Natural killer cell treated with Interleukin-12 subunit alpha and Interleukin-12 subunit beta and Interleukin-15 and Interleukin-18, amount 100 ng/mL, for 72 hours (primary cell): ENCODE measurements at regions not wholly inside any gene's neighbourhood (a gene's known extent, or its start where the extent isn't known, plus 50 kb on each side); places are given as distances from the start of the nearest gene placed in this dataset.
"Not testable (repeated sequence)": the region's sequence is repeated elsewhere in the genome, so short reads cannot be mapped to it uniquely, and the experiment has no call there.

Source experiments
- ATAC-seq, 2 donors: fragments of 150-1000 bp; cut with Tn5 transposase in 1 of 2; sonication (Bioruptor Pico), chemical (Tn5 transposase) in 1 of 2; 2 replicates each; pipeline ENCODE4 v1.10.0; 2021
- DNase-seq: peaks from one replicate; pipeline ENCODE4 v3.0.0; 2022; ENCODE audit warnings: low spot score
- H3K27ac Mint-ChIP-seq, 2 donors: 1 replicate in 1 of 2; 2 replicates in 1 of 2; pipeline ENCODE4 v1.8.0; 2022; ENCODE audit warnings: mixed read lengths in 2 of 2, mild to moderate bottlenecking in 1 of 2, moderate library complexity in 1 of 2
- H3K27me3 Mint-ChIP-seq, 2 donors: 1 replicate in 1 of 2; 2 replicates in 1 of 2; pipeline ENCODE4 v1.8.0; 2022; ENCODE audit warnings: mixed read lengths in 2 of 2
- H3K36me3 Mint-ChIP-seq: one replicate; pipeline ENCODE4 v1.8.0; 2022; ENCODE audit warnings: mixed read lengths
- H3K4me1 Mint-ChIP-seq, 2 donors: 1 replicate in 1 of 2; 2 replicates in 1 of 2; pipeline ENCODE4 v1.8.0; 2022; ENCODE audit warnings: low read depth in 2 of 2, mixed read lengths in 2 of 2, mild to moderate bottlenecking in 1 of 2
- H3K4me3 Mint-ChIP-seq: one replicate; pipeline ENCODE4 v1.8.0; 2022; ENCODE audit warnings: mixed read lengths
- H3K9me3 Mint-ChIP-seq: 2 replicates; pipeline ENCODE4 v1.8.0; 2022; ENCODE audit warnings: mixed read lengths

DNA sequence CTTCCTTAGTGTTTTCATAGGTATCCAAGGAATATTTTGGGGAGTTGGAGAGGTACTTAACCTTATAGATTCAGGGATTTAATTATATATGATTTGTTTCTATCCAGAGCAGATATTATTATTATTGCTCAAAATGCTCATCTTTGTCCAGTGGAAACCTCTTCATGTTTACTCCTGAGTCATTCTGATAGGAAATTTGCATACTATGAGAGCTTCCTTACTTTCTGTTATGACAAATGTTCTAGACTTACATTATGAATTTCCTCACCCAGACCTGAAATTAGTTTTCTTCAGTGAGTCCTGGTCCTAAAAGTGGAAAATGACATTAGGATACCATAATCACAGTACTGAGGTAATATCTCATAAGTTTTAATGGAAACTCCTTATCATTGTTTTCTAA, 57.5 kb upstream of the PLPPR5 start:
- Mint-ChIP-seq H3K4me1 (no peaks in the 10 kb centered on the region), H3K27ac (no peak overlapping the region), H3K4me3 (no peak overlapping the region), H3K27me3 (peaks cover 0 to 2% of the 10 kb centered on the region in 2 donors), H3K36me3 (no peaks in the 10 kb centered on the region), H3K9me3 (peaks cover 8% of the 10 kb centered on the region)
- ATAC-seq: no peak
- no peak for DNase-seq

DNA sequence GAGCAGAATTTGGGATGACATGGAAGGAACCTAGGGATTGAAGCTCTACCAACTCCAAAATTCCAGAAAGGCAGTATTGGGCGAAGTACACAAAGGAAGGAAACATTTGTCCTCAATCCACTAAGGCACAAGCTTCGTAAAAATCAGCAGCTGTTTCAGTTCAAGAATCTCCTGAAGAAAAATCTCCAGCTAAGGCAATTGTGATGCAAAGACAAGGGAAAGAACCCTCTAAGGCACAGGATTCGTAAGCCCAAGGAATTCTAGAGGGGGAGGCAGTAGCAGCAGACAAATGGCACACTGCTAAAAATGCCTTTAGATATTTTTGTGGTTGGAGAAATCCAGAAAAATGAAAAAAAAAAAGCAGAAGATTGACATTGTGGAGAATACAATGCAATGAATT, 64.5 kb upstream of the PLPPR5 start:
- Mint-ChIP-seq H3K4me3 (no peak overlapping the region), H3K27ac (no peak overlapping the region)

DNA sequence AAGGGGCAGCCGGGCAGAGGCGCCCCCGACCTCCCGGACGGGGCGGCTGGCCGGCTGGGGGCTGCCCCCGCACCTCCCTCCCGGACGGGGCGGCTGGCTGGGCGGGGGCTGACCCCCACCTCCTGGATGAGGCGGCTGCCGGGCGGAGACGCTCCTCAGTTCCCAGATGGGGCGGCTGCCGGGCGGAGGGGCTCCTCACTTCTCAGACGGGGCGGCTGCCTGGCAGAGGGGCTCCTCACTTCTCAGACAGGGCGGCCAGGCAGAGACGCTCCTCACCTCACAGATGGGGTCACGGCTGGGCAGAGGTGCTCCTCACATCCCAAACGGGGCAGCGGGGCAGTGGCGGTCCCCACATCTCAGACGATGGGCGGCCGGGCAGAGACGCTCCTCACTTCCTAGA, 73.9 kb upstream of the PLPPR5 start:
- H3K4me1 Mint-ChIP-seq, ATAC-seq, H3K4me3 Mint-ChIP-seq, H3K27ac Mint-ChIP-seq, H3K9me3 Mint-ChIP-seq, H3K27me3 Mint-ChIP-seq, H3K36me3 Mint-ChIP-seq, DNase-seq: not testable (repeated sequence)

More for the DNA sequence above, 64.5 kb upstream of the PLPPR5 start:
- ATAC-seq (no peak), DNase-seq (no peak)
- peaks cover 5% of the 10 kb centered on the region for H3K9me3 Mint-ChIP-seq
- H3K4me1 Mint-ChIP-seq: no peaks in the 10 kb centered on the region
- peaks cover 0 to 2% of the 10 kb centered on the region in 2 donors for H3K27me3 Mint-ChIP-seq
- no peaks in the 10 kb centered on the region for H3K36me3 Mint-ChIP-seq

DNA sequence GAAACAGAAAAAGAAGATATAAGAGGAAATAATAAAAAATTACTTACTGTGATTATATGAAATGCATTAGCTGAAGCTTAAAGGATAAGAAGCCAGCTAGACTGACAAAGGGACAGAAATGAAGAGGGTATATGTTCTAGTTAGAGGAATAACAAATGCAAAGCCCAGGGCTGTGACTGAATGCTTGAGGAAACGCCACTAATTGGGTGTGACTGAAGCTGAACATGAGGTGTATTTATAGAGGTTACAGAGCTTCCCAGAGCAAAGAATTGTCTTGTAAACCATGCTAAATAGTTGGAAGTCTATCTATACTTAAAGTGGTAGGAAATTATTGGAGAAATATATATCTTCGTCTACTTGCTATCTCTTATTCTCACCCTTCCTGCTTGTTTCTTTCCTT, 77.7 kb upstream of the PLPPR5 start:
- no peaks in the 10 kb centered on the region for H3K4me1 Mint-ChIP-seq
- H3K9me3 Mint-ChIP-seq: peaks cover 10% of the 10 kb centered on the region
- no peak overlapping the region for H3K27ac Mint-ChIP-seq
- no peak overlapping the region for H3K4me3 Mint-ChIP-seq
- H3K27me3 Mint-ChIP-seq: no peaks in the 10 kb centered on the region
- no peaks in the 10 kb centered on the region for H3K36me3 Mint-ChIP-seq
- DNase-seq (no peak), ATAC-seq (no peak)

DNA sequence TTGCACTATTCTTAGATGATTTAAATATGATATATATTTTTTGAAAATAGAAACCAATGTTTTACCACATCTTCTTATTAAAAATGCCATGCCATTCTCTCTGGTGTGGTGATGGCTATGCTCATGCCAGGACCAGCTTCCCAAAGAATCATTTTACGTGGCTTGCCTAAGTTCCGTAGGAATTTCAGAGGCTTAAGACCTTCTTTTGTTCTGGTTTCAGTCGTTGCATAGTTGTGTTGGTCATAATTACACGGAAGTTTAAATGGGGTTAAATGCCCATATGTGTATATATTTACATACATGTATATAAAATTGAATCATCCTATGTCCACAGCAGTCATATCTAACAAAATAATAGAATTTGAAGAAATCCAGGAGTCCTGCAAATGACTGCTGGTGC, 78.7 kb upstream of the PLPPR5 start:
- peaks cover 14% of the 10 kb centered on the region for H3K9me3 Mint-ChIP-seq
- H3K4me3 Mint-ChIP-seq: no peak overlapping the region
- no peak for ATAC-seq
- no peak overlapping the region for H3K27ac Mint-ChIP-seq
- H3K36me3 Mint-ChIP-seq: no peaks in the 10 kb centered on the region
- no peaks in the 10 kb centered on the region for H3K27me3 Mint-ChIP-seq
- no peak for DNase-seq
- H3K4me1 Mint-ChIP-seq: no peaks in the 10 kb centered on the region

DNA sequence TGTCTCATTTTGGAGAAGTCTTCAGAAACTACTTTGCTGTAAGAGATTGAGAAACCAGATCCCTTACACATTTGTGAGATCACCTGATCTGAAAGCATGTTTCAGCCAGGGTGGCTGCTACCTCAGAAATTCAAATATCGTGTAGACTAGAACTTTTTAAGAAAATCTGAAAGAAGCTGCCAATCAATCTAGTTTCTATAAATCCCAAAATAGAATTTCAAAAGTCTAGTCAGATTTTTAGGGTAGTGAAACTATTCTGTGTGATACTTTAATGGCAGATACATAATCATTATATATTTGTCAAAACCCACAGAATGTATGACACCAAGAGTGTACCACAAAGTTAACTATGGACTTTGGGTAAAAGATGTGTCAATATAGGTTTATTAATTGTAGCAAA, 79.9 kb upstream of the PLPPR5 start:
- Mint-ChIP-seq H3K9me3 (peaks cover 19% of the 10 kb centered on the region), H3K27me3 (no peaks in the 10 kb centered on the region), H3K4me1 (no peaks in the 10 kb centered on the region), H3K36me3 (no peaks in the 10 kb centered on the region), H3K27ac (no peak overlapping the region), H3K4me3 (no peak overlapping the region)
- ATAC-seq (no peak), DNase-seq (no peak)

DNA sequence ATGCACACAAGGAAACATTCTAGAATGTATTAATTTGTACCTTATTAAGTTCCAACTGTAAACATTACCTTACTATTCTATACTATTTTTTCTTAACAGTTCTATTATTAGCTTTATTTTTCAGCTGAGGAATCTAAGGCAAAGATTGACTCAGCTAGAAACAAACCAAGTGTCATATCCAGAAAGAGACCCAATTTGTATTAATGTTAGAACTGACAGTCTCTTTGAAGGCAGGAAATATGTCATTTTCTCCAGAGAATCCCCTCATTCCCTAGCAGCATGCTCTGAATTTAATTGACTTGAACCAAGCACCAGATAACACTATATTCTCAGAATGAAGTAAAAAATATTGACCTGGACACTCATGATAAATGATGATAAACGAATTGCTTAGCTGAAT, 81.4 kb upstream of the PLPPR5 start:
- Mint-ChIP-seq H3K36me3 (no peaks in the 10 kb centered on the region), H3K27me3 (no peaks in the 10 kb centered on the region), H3K4me1 (no peaks in the 10 kb centered on the region), H3K27ac (no peak overlapping the region), H3K4me3 (no peak overlapping the region), H3K9me3 (peaks cover 19% of the 10 kb centered on the region)
- DNase-seq (no peak), ATAC-seq (no peak)

DNA sequence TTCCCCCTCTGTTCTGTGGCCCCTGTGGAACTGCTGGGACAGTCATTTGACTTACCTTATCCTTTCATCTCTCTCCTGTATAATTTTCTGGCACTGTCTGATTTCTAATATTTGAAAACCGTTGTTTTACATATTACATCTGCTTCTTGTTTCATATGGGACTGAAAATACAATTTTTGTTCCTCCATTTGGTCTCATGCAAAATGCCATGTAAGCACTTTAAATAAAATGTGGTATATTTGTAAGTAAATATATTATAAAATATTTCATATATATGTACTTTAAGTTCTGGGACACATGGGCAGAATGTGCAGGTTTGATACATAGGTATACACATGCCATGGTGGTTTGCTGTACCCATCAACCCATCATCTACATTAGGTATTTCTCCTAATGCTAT, 93.9 kb upstream of the PLPPR5 start:
- Mint-ChIP-seq H3K27me3 (no peaks in the 10 kb centered on the region), H3K4me1 (no peaks in the 10 kb centered on the region), H3K9me3 (peaks cover 24% of the 10 kb centered on the region), H3K36me3 (peaks cover 4% of the 10 kb centered on the region), H3K27ac (no peak overlapping the region), H3K4me3 (no peak overlapping the region)
- no peak for DNase-seq
- no peak for ATAC-seq

DNA sequence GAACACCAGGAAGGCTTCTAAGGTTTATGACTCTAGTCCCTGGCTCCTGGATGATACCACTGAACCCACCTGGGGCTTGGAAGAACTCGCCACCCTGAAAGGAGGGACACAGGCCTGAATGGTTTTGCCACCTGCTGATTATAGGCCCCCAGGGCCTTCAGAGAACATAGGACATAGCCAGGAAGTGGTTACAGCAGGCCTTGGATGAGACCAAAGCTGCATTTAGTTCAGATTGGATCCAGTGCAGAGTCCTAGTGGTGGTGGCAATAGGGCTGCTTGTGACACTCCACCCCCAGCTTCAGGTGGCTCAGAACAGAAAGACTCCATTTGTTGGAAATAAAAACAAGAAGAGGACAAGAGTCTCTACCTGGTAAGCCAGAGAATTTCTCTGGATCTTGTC, 101.6 kb upstream of the PLPPR5 start:
- Mint-ChIP-seq H3K4me1 (no peaks in the 10 kb centered on the region), H3K4me3 (no peak overlapping the region), H3K36me3 (no peaks in the 10 kb centered on the region), H3K27me3 (no peaks in the 10 kb centered on the region), H3K9me3 (peaks cover 2% of the 10 kb centered on the region), H3K27ac (no peak overlapping the region)
- DNase-seq (no peak), ATAC-seq (no peak)

DNA sequence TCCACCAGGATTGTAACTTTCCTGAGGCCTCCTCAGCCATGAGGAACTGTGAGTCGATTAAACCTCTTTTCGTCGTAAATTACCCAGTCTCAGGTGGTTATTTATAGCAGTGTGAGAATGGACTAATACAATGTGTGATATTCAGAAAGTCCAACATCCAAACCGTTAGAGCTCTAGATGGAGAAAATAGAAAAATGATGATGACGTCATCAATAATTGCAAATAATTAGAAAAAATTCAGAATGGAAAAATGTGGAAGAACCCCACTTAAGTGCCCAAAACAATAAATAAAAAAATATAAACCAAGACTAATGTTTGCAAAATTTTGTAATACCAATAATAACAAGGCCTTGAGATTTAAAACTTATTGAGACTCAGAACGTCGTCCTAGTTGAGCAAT, 103.0 kb upstream of the PLPPR5 start:
- Mint-ChIP-seq H3K27ac (no peak overlapping the region), H3K27me3 (no peaks in the 10 kb centered on the region), H3K4me1 (no peaks in the 10 kb centered on the region), H3K9me3 (peaks cover 2% of the 10 kb centered on the region), H3K36me3 (no peaks in the 10 kb centered on the region), H3K4me3 (no peak overlapping the region)
- ATAC-seq (no peak), DNase-seq (no peak)

DNA sequence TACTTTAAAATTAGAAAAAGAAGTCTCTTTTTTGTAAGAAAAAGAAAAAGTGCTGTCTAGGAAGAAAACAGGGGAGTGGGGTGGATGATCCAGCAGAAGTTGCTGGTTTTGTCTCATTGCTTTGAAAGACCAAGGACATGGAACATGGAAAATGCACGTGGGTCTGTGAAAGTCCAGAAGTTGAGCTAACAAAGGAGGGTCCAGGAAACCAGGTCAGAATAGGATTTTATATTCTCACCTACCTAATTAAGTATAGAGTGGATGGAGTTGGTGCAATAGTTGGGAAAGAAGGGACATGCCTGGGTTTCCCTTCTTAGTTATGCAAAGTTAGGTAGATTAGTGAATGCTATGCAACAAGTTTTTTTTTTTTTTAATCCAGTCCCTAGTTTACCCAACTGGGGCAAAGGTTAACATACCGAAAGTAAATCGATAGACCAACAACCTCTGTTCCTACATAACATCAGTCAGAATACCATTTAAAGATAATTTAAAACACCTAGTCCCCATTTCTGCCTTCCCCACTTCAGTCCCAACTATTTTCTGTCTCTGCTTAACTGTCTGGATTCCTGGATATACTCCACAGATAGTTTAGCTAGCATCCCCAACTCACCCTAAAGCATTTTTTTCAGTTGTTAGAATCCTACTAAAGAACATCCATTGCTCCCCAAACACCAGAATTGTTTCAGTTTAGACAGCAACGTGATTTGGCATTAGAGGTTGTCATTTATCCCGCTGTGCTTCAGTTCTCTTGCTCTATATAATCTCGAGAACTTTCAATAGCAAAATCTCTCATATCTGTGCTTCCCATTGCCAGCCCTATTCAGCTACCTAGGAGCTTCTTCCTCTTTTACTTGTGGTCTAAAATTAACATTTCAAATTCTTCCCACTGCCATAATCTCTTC, 105.7 kb upstream of the PLPPR5 start:
- Mint-ChIP-seq H3K36me3 (no peaks in the 10 kb centered on the region), H3K27ac (no peak overlapping the region), H3K27me3 (no peaks in the 10 kb centered on the region), H3K9me3 (peaks cover 6% of the 10 kb centered on the region), H3K4me1 (no peaks in the 10 kb centered on the region), H3K4me3 (no peak overlapping the region)
- DNase-seq (no peak), ATAC-seq (no peak)

DNA sequence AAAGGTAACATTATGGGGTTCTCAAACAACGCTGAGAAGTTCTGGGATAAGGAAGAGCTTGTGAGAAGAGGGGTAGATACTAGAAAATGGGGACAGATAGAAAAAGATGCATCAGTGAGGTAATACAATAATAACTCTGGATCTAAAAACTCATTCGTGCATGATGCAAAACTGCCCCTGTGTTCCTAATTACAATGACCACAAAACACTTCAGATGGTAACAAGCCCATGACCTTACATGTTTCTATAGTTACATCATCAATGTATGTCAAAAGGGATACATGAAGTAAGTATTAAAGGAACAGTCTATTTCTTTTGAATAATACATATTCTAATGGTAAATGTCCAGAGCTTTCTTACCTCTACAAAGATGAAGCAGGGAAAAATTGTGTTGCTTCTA, 110.6 kb upstream of the PLPPR5 start:
- no peaks in the 10 kb centered on the region for H3K27me3 Mint-ChIP-seq
- no peak overlapping the region for H3K4me3 Mint-ChIP-seq
- H3K4me1 Mint-ChIP-seq: no peaks in the 10 kb centered on the region
- H3K27ac Mint-ChIP-seq: no peak overlapping the region
- DNase-seq (no peak), ATAC-seq (no peak)
- no peaks in the 10 kb centered on the region for H3K36me3 Mint-ChIP-seq
- H3K9me3 Mint-ChIP-seq: peaks cover 6% of the 10 kb centered on the region

DNA sequence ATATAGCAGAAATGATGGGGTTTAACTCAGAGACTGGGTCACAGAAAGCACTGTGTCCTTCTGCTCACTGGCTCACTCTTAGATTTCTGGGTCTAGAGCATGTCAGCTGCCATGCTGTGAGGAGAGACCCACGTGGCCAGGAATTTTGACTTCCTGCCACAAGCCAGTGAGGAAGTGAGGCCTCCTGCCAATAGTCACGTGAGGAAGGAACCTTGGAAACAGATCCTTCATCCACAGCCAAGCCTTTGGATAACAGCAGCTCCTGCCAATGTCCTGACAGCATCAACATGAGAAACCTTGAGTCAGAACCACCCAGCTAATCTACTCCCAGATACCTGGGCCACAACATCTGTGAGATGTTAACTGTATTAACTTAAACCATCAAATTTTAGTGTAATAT, 114.5 kb upstream of the PLPPR5 start:
- DNase-seq (no peak), ATAC-seq (no peak)
- Mint-ChIP-seq H3K4me1 (no peaks in the 10 kb centered on the region), H3K27me3 (no peaks in the 10 kb centered on the region), H3K27ac (no peak overlapping the region), H3K36me3 (no peaks in the 10 kb centered on the region), H3K4me3 (no peak overlapping the region), H3K9me3 (peaks cover 6% of the 10 kb centered on the region)

DNA sequence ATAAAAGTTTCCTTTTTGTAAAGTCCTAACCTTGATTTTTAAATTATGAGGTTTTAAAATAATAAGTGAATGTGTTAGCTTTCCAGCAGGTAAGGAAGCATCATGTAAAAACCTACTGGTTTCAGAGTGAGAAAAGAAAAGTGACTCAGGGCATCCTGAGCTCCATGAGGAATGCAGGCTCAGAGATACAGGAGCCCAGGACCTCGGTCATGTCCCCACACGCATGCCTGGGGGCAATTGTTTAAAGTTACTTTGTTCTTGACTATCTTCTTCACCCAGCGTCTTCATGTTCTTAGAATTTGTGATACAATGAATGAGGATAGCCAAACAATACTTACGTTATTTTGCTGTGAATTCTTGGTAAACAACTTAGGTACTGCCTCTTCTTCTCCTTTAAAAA, 117.4 kb upstream of the PLPPR5 start:
- ATAC-seq (no peak), DNase-seq (no peak)
- no peaks in the 10 kb centered on the region for H3K36me3 Mint-ChIP-seq
- H3K9me3 Mint-ChIP-seq: peaks cover 4% of the 10 kb centered on the region
- no peaks in the 10 kb centered on the region for H3K27me3 Mint-ChIP-seq
- H3K4me1 Mint-ChIP-seq: no peaks in the 10 kb centered on the region
- no peak overlapping the region for H3K27ac Mint-ChIP-seq
- no peak overlapping the region for H3K4me3 Mint-ChIP-seq

DNA sequence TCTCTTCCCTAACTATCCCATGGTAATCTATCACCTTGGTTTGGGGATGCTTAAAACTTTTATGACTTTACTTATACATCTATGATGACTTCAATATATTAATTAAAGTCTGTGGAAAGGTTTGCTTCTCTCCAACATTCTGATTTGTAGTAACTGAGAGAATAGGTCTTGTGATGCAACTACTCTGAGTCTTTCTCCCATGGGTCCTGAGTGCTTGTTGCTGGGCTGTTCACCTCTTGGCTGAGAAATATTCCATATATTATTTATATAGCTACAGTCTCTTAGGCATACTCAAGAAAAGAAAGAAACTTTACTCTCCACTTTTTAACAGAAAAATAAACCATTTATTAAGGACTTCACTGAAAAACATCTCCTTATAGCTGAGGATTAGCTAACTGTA, 119.3 kb upstream of the PLPPR5 start:
- no peak for ATAC-seq
- peaks cover 7% of the 10 kb centered on the region for H3K9me3 Mint-ChIP-seq
- no peaks in the 10 kb centered on the region for H3K27me3 Mint-ChIP-seq
- H3K4me3 Mint-ChIP-seq: no peak overlapping the region
- H3K27ac Mint-ChIP-seq: no peak overlapping the region
- H3K36me3 Mint-ChIP-seq: no peaks in the 10 kb centered on the region
- no peak for DNase-seq
- no peaks in the 10 kb centered on the region for H3K4me1 Mint-ChIP-seq
